ENCODE measurements at regions not wholly inside any gene's neighbourhood (a gene's known extent, or its start where the extent isn't known, plus 50 kb on each side); places are given as distances from the start of the nearest gene placed in this dataset.

DNA sequence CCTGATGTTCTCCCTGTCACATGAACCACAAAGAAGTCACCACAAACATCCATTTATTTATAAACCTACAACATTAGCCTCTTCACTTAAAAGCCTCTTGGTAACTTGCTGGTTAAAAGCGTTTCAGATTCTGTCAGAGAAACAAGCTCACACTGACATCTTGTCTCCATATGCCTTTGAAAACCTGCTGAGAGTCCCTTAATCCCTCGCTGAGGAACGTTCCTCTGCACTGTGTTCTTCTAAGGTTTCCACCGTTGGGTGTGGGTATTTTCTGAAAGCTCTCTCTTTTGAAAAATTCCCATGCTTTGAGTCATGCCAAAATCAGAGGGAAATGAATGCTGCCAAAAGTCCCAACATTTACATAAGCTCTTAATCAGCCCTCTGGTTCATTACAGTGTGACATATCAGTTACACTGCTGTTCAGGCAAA, 149.8 kb downstream of the CCDC34 start:
- FAIRE-seq = no peak

DNA sequence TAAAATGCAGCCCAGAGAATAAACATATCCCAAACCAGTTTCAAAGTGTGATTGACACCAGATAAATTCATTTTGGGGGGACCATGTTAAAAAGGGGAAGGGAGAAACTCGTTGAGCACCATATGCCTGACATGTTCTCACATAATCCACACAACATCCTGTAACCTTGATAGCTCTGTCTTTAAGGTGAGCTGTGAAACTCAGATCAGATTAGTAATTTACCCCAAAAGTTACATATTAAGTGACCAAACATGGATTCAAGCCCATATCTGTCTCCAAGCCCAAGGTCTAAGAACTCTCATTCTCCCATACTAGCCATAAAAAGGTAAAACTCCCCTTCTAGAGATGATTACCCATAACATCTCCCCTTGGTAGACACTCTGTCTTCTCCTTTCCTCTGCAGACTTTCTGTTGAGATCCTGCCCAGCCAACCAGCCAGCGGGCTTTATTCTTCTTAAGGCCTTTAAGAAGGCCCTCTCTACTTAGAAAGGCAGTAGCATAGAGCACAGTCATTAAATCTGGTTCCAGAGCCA, 150.7 kb downstream of the CCDC34 start:
- no peak for FAIRE-seq

DNA sequence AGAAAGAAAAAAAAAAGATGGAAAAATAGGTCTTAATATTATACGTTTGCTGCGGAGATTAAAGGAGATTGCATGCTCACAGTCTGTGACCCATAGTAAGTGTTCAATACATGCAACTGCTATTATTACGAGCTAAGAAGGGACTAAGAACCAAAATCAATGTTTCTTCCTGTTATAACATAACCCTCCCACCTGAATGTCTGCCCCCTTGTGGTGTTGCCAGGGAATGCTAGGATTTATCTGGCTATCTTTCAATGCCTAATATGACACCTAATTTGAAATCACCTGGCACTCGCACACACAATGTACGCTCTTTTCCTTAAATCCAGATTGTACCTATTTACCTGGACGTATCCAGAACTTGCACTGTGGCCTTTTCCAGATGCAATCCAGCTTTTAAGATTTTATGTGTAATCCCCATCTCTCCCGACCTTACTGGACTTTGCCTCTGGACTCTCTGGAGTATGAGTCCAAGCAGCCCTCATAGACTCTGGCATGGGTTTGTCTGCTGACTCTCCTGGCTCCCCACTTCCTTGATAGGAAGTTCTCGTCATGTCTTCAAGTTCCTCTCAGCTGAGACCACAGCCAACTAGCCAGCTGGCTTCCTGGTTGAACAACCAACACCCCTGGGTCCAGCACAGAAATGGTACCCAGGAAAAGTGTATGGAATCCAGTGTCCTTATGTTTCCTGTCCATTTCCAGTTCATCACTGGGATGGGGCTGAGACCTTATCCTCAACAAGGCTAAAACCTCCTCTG, 151.5 kb downstream of the CCDC34 start:
- no peak for FAIRE-seq

DNA sequence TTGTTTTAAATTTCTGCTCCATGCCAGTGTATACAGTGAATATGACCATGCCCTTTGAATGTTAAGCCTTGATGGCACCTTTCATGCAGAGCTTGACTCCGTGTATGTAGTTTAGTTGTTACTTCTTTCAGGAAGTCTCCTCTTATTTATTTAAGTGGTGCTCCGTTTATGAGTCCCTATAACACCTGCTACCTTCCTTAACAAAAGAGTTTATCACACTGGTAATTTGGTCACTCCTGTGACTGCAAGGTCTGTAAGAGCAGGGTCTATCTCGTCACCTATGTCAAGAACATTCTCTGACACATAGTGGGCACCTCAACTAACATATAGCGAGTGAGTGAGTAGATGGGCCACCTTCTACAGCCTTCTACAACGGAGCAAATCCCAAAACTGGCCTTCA, 152.5 kb downstream of the CCDC34 start:
- no peak for FAIRE-seq

DNA sequence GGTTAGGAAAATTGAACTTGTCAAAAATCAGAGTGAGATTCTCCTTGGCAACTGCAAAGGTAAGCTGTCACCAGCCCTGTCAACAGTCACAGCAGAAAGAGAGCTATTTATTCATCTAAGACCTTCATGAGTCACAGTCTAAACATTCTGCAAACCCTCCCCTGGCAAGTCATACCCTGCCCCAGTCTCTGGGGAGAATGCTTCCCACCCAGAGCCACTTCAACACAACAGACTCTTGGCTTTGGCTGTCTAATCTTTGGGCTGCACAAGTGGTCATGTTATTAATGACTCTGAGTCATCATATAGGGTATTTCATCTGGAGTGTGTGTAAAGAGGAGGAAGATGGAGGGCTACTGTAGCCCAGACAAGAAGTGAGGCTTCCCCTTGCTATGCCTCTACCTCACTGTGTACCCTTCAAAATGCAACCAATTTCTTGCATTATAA, 153.4 kb downstream of the CCDC34 start:
- FAIRE-seq = no peak

DNA sequence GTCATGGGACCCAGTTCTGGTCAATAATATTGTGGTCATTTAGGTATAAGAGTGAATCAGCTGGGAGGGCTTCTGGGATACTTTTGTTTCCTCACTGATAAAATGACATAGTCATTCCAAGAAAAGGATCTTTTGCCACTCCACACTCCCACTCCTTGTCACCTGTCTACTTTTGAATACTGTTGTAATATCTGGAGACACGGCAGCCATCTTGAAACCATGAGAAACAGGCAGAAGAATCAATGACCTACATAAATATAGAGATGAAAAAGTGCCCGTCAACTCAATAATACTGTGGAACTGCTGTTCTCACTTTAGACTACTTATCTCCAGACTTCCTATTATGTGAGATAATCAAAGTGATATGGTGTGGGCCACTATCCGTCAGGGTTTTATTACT, 154.2 kb downstream of the CCDC34 start:
- FAIRE-seq = no peak

DNA sequence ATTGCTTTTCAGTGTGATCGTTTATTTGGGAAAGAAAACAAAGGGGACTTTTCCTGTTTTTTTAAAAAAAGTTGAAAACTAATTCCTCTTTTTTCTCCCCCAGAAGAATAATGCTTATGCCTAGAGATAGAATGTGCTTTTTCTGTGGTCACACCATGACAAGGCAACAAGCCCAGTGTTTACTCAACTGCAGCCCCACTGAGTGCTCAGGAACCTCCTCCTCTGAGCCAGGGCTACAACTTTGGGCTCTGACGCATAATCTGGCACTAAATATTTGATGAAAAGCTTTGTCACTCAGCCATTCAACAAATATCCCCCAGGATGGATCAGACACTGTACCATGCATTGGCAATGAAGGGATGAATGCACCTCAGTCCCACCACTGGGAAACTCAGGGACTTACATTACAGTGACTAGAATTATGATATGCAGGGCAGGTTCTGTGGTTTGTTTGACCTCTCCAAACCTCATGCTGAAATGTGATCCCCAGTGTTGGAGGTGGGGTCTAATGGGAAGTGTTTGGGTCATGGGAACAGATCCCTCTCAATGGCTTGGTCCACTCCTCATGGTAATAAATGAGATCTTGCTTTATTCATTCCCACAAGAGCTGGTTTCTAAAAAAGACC, 155.9 kb downstream of the CCDC34 start:
- FAIRE-seq = no peak

DNA sequence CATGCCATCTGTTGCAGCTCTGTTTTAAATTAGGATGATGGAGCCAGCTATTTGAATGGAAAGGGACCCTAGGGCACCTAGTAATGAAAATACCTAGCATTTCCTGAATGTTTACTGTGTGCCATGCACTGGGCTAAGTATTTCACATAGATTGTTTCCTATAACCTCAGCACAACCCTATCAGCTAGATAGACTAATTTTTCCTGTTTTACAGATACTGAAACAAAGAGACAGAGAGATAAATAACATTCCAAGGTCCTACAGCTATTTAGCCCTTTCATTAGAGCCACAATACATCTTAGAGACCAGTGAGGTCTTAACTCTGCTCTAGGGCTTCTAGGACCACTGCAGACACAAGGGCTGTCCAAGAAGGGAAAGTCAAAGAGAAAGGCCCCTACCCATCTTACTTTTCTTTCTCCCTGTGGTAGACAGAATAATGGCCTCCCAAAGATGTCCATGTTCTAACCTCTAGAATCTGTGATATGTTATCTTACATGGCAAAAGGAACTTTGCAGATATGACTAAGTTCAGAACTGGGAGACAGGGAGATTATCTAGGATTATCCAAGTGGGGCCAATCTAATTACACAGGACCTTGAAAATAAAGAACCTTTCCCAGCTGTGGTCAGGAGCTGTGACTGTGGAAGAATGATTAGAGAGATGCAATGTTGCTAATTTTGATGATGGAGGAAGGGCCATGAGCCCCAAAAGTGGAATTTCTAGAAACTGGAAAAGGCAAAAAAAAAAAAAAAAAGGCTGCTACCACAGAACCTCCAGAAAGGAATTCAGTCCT, 157.0 kb downstream of the CCDC34 start:
- FAIRE-seq = no peak

DNA sequence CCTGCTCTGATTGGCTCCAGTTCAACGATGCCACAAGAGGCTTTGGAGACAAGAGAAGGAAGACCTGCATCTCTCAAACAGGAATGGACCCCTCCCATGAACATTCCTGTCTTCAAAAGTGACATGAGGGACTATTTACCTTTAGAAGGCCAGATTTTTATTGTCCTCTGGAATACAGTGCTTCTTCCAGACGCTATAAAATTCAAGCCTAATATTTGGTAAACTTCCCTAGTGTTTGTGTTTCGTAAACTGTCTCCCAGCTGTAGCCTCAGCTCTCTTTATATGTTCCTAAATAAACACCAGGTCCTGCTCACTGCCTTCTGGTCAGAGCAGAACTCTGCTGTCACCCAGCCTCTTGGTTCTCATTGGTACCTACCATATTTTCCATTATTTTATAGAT, 157.8 kb downstream of the CCDC34 start:
- FAIRE-seq = no peak

DNA sequence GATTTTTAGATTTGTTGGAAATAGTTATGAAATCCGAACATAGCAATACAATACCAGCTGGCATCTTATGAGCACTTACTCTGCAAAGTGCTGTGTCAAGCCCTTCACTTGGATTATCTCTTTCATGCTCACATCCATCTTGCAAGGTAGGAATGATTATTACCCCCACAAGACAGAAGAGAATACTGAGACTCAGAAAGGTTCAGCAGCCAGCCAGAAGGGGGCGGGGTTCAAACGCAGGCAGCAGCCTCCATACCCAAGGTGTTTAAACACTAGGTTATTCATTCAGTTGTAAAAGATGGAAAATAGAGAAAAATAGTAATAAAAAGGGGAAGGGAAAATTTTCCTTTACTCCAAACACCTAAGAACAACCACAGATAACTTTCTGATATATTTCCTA, 158.5 kb downstream of the CCDC34 start:
- no peak for FAIRE-seq

DNA sequence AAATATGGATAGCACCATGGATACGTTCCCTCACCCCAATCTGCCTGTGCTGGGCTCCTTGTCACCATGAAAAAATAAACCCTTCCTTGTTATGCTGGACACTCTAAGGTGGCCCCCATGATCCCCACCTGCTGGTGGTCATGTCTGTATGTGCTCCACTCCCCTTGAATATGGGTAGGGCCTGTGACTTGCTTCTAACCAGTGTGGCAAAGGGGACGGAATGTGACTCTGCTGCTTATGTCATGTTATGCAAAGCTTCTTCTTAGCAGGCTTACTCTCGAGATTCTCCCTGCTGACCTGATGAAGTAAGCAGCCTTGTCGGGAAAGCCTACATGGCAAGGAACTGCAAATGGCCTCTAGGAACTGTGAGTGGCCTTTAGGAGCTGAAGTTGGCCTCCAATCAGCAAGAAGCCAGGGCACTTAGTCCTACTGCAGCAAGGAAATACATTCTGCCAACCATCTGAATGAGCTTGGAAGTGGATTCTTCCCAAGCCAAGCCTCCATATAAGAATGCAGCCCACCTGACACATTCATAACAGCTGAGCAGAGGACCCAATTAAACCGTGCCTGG, 159.9 kb downstream of the CCDC34 start:
- FAIRE-seq = no peak

DNA sequence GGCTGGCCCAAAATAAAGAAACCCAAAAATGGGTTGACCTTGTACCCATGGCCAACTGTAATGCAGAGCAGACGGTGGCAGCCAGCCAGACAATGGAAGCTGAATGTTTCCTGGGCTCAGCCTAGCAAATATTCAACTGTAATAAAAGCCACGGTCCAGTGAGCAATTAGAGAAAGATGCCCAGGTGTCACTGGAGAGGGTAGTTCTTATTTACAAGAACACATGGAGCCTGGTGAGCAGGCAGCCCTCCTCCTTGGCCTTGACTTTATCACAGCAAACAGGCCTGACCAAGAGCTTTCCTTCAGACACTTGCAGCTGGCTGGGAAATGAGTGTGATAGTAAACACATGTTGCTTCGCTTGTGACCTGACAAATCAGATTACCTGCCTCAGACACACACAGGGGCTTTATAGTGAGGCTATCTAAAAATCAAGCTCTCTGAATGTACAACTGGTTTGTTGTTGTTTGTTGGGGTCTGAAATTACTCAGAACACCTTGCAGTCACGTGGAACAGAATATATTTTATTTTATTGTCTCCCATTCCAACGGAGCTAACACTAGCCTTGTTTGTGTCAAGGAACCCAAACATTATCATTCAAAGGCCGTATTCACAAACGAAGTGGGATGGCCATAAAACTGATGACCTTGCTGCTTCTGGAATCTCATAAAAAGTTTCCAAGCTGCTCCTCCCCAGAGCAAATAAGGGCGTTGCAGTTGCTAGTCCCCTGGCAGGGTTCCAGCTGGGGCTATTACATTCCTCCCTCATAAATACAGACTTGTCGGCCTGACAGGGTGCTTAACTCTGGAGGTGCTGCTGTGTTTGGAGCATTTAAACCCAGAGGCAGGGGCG, 161.1 kb downstream of the BBOX1 start:
- no peak for FAIRE-seq

DNA sequence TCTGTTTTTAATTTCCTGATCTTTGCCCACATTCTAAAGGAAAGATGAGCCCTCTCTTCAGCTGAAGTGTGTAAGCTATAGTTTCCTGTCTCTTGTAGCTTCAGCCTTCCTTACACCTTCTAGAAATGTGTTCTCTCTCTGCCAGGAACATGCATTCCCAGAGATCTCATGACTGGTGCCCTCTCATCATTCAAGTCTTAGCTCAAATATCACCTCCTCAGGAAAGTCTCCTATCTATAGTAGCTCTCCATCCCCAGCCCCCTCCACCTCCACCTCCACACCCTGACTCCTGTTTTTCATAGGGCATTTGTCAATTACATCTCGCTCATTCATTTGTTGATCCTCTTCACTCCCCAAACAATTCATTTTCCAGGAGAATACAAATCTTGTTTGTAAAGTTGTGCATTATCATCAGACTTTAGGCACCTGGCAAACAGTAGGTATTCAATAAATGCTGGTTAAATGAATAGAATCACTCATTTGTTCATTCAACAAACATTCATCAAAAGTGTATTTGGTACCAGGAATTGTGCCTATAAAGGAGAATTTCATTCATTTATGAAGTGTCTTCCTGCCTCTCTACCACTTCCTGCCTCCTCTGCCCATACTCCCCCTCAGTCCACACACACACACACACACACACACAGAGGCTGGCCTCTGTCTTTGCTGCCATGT, 160.3 kb downstream of the BBOX1 start:
- FAIRE-seq = no peak

DNA sequence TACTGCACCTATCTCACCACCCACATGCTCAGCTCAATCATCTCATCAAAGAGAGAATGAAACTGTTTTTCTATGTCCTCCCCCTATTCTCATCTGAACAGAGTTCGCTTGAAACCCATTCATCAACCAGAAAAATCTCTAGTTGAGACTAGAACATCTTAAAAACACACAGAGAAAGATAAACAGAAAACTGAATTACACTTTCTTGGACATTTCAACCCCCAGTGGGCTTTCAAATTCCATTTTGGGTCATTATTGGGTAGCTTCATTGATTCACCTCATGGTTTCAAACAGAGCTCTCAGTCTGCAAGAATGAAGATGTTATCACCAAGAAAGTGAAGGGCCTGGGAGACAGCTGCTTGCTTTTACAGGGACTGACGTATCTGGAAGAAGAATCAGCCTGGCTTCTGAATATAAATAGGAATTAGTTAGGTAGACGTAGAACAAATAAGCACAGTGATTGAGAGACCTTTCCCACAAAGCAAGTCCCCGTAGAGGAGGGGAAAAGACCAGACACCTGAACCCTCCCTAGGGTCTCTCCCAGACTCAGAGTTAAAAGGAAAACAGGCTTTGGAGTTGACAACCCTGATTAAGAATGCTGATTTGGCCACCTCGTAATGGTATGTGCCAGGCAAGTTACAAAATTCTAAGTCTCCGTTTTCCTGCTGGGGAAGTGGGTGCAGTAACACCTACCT, 155.7 kb downstream of the BBOX1 start:
- no peak for FAIRE-seq

DNA sequence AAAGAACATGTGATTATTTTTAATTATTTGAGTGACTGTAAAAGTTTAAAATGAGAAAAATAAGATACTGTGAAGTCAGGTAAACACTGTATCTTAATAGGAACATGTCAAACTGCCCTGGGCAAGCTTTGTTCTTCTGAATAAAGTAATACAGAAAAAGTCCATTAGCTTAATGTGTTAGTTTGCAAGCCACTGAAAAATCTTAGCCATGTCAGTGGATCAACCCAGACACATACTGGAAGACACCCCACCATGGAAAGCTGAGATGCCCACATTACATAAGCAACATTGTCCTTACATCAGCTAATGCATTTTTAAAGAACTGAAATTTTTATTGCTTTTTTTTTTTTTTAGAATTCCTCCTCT, 155.2 kb downstream of the BBOX1 start:
- no peak for FAIRE-seq

DNA sequence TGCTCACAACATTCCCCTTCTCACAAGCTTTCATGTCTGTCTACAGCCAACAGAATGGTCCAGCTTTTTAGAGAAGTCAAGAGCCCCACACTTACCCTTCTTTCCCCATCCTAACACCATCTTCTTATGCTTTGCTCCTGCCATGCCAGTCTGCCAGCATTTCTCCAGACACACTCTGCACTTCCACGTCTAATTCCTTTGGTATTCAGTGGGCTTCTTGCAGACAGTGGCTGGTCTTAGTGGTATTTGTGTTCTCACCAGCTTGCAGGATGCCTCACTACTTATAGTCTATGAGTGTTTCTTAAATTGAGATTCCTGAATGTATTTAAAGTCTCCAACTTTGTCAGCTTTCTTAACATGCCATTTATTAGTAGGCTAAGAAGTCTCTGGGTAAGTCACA, 154.4 kb downstream of the BBOX1 start:
- no peak for FAIRE-seq

DNA sequence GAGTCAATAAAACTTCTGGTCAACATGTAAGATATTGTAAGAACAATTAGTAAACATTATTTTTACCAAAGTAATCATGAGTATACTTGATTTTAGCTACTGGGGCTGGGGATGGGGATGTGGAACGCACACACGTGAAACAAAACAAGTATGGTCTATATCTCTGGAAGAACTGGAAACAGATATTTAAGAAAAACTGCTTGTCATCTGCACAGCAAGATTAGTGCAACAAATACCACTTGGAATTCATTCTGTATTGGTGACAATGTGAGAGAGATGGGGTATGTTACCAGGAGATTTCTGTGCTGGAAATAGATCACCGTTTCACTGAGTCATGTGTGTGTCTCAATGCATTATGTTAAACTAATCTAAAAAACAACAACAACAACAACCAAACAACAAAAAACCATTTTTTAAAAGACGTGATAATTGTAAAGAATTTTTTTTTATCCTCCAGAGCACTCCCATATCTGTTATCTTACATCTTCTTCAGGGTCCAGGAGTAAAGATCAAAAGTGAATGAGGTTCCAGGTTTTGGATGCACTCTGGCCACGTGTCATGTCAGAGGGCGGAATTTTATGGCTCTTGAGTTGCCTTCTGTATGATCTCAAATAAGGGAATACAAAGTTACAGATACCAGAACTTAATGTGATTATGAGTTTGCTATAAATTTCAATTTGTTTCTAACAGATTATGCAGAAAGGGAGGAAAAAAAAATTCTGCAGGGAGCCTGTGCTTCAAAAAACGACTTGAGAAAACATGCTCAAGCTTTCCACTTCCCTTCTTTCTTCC, 153.0 kb downstream of the BBOX1 start:
- FAIRE-seq = no peak

DNA sequence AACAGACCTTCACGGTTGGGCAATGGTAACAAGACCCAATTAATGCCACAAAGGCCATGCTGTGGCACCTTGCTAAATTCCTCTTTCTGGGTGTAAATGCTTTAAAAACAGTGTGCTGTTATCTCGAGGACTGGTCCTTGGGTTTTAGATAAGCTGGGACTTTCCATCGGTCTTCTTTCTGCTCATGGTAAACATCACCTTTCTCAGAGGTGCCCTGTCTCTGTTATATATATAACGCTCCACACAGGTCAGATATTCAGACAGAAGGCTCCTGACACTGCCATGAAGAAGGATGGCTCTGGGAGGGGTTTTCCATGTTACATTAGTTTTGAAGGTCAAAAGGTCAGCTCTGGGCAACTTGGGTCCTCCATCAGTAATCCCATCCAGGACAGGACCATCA, 151.6 kb downstream of the BBOX1 start:
- no peak for FAIRE-seq

DNA sequence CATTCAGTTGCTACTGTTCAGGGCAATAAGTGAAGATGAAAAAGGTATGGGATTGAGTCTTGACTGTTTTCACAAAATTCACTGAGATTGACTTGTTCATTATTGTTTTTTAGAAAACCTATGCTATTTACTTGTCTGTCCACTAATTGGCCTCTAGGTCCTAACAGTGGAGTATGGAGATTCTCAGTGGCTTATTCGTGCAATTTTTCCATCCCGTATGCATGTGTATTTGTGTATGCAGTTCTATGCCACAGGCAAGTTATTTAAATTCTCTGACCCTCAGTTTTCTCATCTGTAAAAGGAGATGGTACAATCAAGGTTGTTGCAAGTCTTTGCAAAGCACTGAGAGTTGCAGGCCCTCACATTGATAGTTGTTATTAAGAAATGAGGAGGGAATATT, 151.0 kb downstream of the BBOX1 start:
- FAIRE-seq = no peak

DNA sequence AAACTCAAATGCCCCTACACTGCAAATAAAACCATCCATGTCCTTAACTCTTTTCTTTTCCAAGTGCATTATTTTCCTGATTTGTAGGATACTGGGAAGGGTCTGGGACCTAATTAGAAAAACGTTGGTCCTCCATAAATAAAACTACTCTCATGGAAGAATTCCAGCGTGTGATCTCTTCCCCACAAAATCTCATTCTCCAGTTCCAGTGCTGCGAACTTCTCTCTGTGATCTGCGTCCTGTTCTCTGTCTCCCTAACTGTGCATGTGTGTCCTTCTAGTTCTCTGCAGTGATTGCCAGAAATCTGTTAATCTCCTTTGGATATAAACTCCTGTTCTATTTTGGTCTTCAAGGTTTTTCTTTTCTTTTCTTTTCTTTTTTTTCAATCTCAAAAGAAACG, 148.1 kb downstream of the BBOX1 start:
- no peak for FAIRE-seq
